ENCODE measurements at regions not wholly inside any gene's neighbourhood (a gene's known extent, or its start where the extent isn't known, plus 50 kb on each side); places are given as distances from the start of the nearest gene placed in this dataset.

DNA sequence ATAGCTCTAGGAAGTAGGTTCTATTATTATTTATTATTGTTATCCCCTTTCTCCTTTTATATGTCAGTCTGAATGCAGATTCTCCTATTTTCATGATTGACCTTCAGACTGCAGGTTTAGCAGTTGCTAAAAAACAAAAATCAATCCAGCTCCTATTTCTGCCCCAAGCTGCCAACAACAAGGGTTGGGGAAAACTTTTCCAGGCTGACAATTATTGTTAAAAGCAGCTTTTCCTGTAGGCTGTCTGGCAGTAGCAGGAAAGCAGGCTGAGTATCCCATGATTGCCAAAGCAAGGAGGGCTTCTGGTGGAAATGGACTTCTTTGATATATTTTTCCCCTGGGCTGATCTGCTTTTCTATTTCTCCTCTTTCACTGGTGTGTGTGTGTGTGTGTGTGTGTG is 78.0 kb upstream of the CTLA4 start:
- Mint-ChIP-seq H3K4me3 (no peak overlapping the region), H3K9me3 (peaks cover 13% of the 10 kb centered on the region), H3K36me3 (ENCODE audit: low read depth) (peaks cover 8% of the 10 kb centered on the region), H3K27ac (peak overlapping the region; percentile 30), H3K4me1 (peaks cover 12% of the 10 kb centered on the region), H3K27me3 (ENCODE audit: low read depth, poor library complexity) (peaks cover 10% of the 10 kb centered on the region)
- no peak for DNase-seq
- TF ChIP-seq, protein P1, sequence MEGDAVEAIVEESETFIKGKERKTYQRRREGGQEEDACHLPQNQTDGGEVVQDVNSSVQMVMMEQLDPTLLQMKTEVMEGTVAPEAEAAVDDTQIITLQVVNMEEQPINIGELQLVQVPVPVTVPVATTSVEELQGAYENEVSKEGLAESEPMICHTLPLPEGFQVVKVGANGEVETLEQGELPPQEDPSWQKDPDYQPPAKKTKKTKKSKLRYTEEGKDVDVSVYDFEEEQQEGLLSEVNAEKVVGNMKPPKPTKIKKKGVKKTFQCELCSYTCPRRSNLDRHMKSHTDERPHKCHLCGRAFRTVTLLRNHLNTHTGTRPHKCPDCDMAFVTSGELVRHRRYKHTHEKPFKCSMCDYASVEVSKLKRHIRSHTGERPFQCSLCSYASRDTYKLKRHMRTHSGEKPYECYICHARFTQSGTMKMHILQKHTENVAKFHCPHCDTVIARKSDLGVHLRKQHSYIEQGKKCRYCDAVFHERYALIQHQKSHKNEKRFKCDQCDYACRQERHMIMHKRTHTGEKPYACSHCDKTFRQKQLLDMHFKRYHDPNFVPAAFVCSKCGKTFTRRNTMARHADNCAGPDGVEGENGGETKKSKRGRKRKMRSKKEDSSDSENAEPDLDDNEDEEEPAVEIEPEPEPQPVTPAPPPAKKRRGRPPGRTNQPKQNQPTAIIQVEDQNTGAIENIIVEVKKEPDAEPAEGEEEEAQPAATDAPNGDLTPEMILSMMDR (IDR thresholded peaks at IDR 0.05) = no peak

DNA sequence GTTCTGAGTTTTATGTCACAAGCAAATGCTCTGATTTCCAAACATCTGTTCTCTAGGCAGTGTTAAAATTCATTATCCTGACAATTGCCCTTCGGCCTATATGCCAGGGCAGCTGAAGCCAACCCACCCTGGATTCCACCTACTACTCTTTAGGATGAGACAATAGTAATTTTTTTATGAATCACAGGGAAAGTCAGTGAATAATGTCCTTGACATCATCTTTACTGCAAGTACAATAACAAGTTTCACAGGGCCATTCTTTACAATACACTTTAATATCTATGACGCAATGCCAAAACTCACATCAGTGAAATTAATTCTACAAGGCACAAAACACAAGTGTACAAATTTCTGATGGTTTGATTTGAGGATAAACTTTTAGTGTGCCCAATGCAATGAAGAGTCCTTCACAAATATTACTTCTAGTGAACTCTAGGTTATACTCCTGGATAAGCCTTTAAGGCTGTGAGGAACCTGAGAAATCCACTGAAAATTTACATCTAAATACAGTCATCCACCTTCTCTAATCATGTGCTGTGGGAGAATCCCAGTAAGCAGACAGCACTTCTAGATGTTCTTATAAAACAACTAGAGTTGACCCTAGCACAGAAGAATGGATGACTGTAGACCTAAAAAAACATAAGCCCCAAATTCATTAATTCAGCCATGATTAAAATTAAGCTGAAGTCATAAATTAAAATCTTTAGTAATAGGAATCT is 77.3 kb upstream of the CTLA4 start:
- peaks cover 8% of the 10 kb centered on the region for H3K36me3 Mint-ChIP-seq (ENCODE audit: low read depth)
- H3K9me3 Mint-ChIP-seq = peaks cover 9% of the 10 kb centered on the region
- H3K27ac Mint-ChIP-seq = peak overlapping the region; percentile 30
- DNase-seq = no peak
- peaks cover 10% of the 10 kb centered on the region for H3K27me3 Mint-ChIP-seq (ENCODE audit: low read depth, poor library complexity)
- H3K4me1 Mint-ChIP-seq = peaks cover 16% of the 10 kb centered on the region
- TF ChIP-seq, protein P1 (IDR thresholded peaks at IDR 0.05) = no peak
- H3K4me3 Mint-ChIP-seq = no peak overlapping the region

GRCh38 chr2:203796248-203797010 is 71.1 kb upstream of the CTLA4 start:
- no peak overlapping the region for H3K27ac Mint-ChIP-seq

GRCh38 chr2:203797276-203797675 is 70.3 kb upstream of the CTLA4 start:
- peaks cover 15% of the 10 kb centered on the region for H3K36me3 Mint-ChIP-seq (ENCODE audit: low read depth)
- H3K4me1 Mint-ChIP-seq = peaks cover 16% of the 10 kb centered on the region
- no peak overlapping the region for H3K4me3 Mint-ChIP-seq
- H3K27me3 Mint-ChIP-seq (ENCODE audit: low read depth, poor library complexity) = peaks cover 7% of the 10 kb centered on the region
- no peak for DNase-seq
- TF ChIP-seq, protein P1 (IDR thresholded peaks at IDR 0.05) = no peak
- H3K27ac Mint-ChIP-seq = no peak overlapping the region
- H3K9me3 Mint-ChIP-seq = peaks cover 25% of the 10 kb centered on the region

More at GRCh38 chr2:203796248-203797010, 71.1 kb upstream of the CTLA4 start:
- TF ChIP-seq, protein P1 (IDR thresholded peaks at IDR 0.05) = no peak
- Mint-ChIP-seq H3K4me1 (peaks cover 16% of the 10 kb centered on the region), H3K27me3 (ENCODE audit: low read depth, poor library complexity) (peaks cover 10% of the 10 kb centered on the region), H3K36me3 (ENCODE audit: low read depth) (peaks cover 15% of the 10 kb centered on the region), H3K9me3 (peaks cover 23% of the 10 kb centered on the region), H3K4me3 (no peak overlapping the region)
- no peak for DNase-seq

- Mint-ChIP-seq H3K36me3 (ENCODE audit: low read depth) (peaks cover 15% of the 10 kb centered on the region), H3K9me3 (peaks cover 25% of the 10 kb centered on the region), H3K27me3 (ENCODE audit: low read depth, poor library complexity) (peaks cover 3% of the 10 kb centered on the region), H3K4me1 (peaks cover 16% of the 10 kb centered on the region), H3K4me3 (no peak overlapping the region), H3K27ac (no peak overlapping the region)
- no peak for DNase-seq
- TF ChIP-seq, protein P1 (IDR thresholded peaks at IDR 0.05) = no peak
Measured at GRCh38 chr2:203797712-203798111, 69.9 kb upstream of the CTLA4 start.
